GM21390 (cell line): ENCODE measurements at regions not wholly inside any gene's neighbourhood (a gene's known extent, or its start where the extent isn't known, plus 50 kb on each side); places are given as distances from the start of the nearest gene placed in this dataset.

ENCODE experiments used
- ATAC-seq: cut with Tn5 transposase; IDR thresholded peaks from one replicate; pipeline ENCODE4 v1.9.1; 2021; ENCODE audit not compliant: unreplicated experiment

- no peak for ATAC-seq
Observed at GRCh38 chr2:190807886-190808285, 72.7 kb upstream of the GLS start.

- no peak for ATAC-seq
Observed at GRCh38 chr2:190809139-190809764, 71.4 kb upstream of the GLS start.

GRCh38 chr2:190809876-190810525, 70.6 kb upstream of the GLS start:
- ATAC-seq = no peak

GRCh38 chr2:190810981-190811587, 69.5 kb upstream of the GLS start:
- no peak for ATAC-seq

GRCh38 chr2:190811811-190812210, 68.8 kb upstream of the GLS start:
- no peak for ATAC-seq

- no peak for ATAC-seq
Observed at GRCh38 chr2:190812506-190813294, 67.9 kb upstream of the GLS start.

- ATAC-seq = no peak
Observed at GRCh38 chr2:190815226-190815625, 65.4 kb upstream of the GLS start.

GRCh38 chr2:190817082-190817481, 63.5 kb upstream of the GLS start:
- ATAC-seq = no peak

GRCh38 chr2:190819840-190820301, 60.8 kb upstream of the GLS start:
- no peak for ATAC-seq

GRCh38 chr2:190820416-190820815, 60.2 kb upstream of the GLS start:
- no peak for ATAC-seq

GRCh38 chr2:190822043-190822442, 58.6 kb upstream of the GLS start:
- ATAC-seq = no peak

GRCh38 chr2:190827720-190828119, 52.9 kb upstream of the GLS start:
- ATAC-seq = no peak

GRCh38 chr2:190829642-190830041, 51.0 kb upstream of the GLS start:
- ATAC-seq = no peak
